Spleen (tissue), 11 donors: ENCODE measurements at regions not wholly inside any gene's neighbourhood (a gene's known extent, or its start where the extent isn't known, plus 50 kb on each side); places are given as distances from the start of the nearest gene placed in this dataset.

Experiments
- DNase-seq: peaks from one replicate; pipeline ENCODE4 v3.0.0-alpha.2; 2020
- H3K27ac ChIP-seq, 8 donors: fragments of 200-600 bp; sonication (generic) in 7 of 8; 1 replicate in 4 of 8; 2 replicates in 4 of 8; pipeline versions ENCODE4 v1.5.0 to v1.8.0; 2016 to 2021; ENCODE audit warnings: inconsistent platforms in 4 of 8, mild to moderate bottlenecking in 4 of 8, moderate library complexity in 1 of 8
- H3K27me3 ChIP-seq, 7 donors: fragments of 200-600 bp; sonication (generic) in 6 of 7; replicated peaks in 1 of 7; 1 replicate in 4 of 7; 2 replicates in 3 of 7; pipeline versions ENCODE4 v1.5.0 to v1.8.0; 2016 to 2021; ENCODE audit warnings: inconsistent platforms in 3 of 7, mild to moderate bottlenecking in 1 of 7
- H3K36me3 ChIP-seq, 6 donors: fragments of 200-600 bp; sonication (generic) in 5 of 6; 1 replicate in 4 of 6; 2 replicates in 2 of 6; pipeline versions ENCODE4 v1.5.0 to v1.8.0; 2016 to 2021; ENCODE audit warnings: inconsistent platforms in 2 of 6
- H3K4me1 ChIP-seq, 6 donors: fragments of 200-600 bp; sonication (generic) in 5 of 6; 1 replicate in 3 of 6; 2 replicates in 3 of 6; pipeline versions ENCODE4 v1.5.0 to v1.8.0; 2016 to 2021; ENCODE audit warnings: inconsistent platforms in 3 of 6
- H3K4me3 ChIP-seq, 8 donors: fragments of 200-600 bp; sonication (generic) in 7 of 8; 1 replicate in 4 of 8; 2 replicates in 4 of 8; pipeline versions ENCODE4 v1.5.0 to v1.8.0; 2016 to 2021; ENCODE audit warnings: inconsistent platforms in 4 of 8, mild to moderate bottlenecking in 4 of 8, moderate library complexity in 2 of 8
- H3K9me3 ChIP-seq, 8 donors: fragments of 200-600 bp; sonication (generic) in 7 of 8; 1 replicate in 4 of 8; 2 replicates in 4 of 8; pipeline versions ENCODE4 v1.5.0 to v1.8.0; 2016 to 2021; ENCODE audit warnings: inconsistent platforms in 4 of 8
- POLR2A ChIP-seq, 3 donors: fragments of 450-650 bp; IDR thresholded peaks; one replicate each; pipeline ENCODE4 v1.5.1; 2017; ENCODE audit warnings: antibody characterized with exemption in 3 of 3, mild to moderate bottlenecking in 1 of 3
- POLR2AphosphoS5 ChIP-seq, 3 donors: sonication (generic); formaldehyde crosslinking; IDR thresholded peaks; one replicate each; pipeline ENCODE4 v1.5.1; 2017; ENCODE audit warnings: antibody characterized with exemption in 3 of 3
- WGBS, 5 donors: extraction: QIAGEN DNeasy Blood & Tissue Kit in 3 of 5; methylation state at CpG; one replicate each; pipeline versions ENCODE4 v1.1.5 to v1.1.7; 2013 to 2018; 5-methylcytosine and 5-hydroxymethylcytosine counted together
- intact Hi-C: fragments of 100-400 bp; cut with DNase I; formaldehyde crosslinking; loops from one replicate; pipeline ENCODE4 v1.15.0; 2023; ENCODE audit warnings: low total_unique reads
- TF ChIP-seq, protein P1 (sequence below), 11 experiments: fragments of 200-600 bp in 7 of 11; fragments of 450-650 bp in 4 of 11; sonication (generic) in 4 of 11; IDR thresholded peaks in 8 of 11; conservative IDR thresholded peaks in 3 of 11; 1 replicate in 7 of 11; 2 replicates in 4 of 11; pipeline versions ENCODE4 v1.4.0 to v1.8.0; 2016 to 2021; ENCODE audit warnings: antibody characterized with exemption in 11 of 11, inconsistent platforms in 4 of 11, mild to moderate bottlenecking in 1 of 11
- donor health status: healthy with polysubstance abuse.
- donor health status: DM: no; HTN: no; CAD: no; lungs with moderate emphysema.
- donor health status: DM: no; HTN: no; CAD: no.
- donor health status: Bipolar disorder and iron deficiency.
- donor health status: healthy.
- donor health status: DM: no; HTN: no; CAD: no.
- donor health status: DM: yes; HTN: yes; CAD: no.

GRCh38 chr6:140872885-140873284 lies 1259.8 kb upstream of the GJE1 start:
- Histone ChIP-seq H3K27ac (no peak overlapping the region), H3K36me3 (no peaks in the 10 kb centered on the region), H3K27me3 (no peaks in the 10 kb centered on the region), H3K4me1 (no peaks in the 10 kb centered on the region), H3K9me3 (no peaks in the 10 kb centered on the region), H3K4me3 (no peak overlapping the region)
- intact Hi-C loops: no loop called here
- TF ChIP-seq POLR2A (IDR thresholded peaks at IDR 0.05) (no peak), POLR2AphosphoS5 (IDR thresholded peaks at IDR 0.05) (no peak)
- TF ChIP-seq, protein P1, sequence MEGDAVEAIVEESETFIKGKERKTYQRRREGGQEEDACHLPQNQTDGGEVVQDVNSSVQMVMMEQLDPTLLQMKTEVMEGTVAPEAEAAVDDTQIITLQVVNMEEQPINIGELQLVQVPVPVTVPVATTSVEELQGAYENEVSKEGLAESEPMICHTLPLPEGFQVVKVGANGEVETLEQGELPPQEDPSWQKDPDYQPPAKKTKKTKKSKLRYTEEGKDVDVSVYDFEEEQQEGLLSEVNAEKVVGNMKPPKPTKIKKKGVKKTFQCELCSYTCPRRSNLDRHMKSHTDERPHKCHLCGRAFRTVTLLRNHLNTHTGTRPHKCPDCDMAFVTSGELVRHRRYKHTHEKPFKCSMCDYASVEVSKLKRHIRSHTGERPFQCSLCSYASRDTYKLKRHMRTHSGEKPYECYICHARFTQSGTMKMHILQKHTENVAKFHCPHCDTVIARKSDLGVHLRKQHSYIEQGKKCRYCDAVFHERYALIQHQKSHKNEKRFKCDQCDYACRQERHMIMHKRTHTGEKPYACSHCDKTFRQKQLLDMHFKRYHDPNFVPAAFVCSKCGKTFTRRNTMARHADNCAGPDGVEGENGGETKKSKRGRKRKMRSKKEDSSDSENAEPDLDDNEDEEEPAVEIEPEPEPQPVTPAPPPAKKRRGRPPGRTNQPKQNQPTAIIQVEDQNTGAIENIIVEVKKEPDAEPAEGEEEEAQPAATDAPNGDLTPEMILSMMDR (IDR thresholded peaks at IDR 0.05 in 8 of 11, conservative IDR thresholded peaks at IDR 0.05 in 3 of 11): no peak
- DNase-seq: no peak

DNA sequence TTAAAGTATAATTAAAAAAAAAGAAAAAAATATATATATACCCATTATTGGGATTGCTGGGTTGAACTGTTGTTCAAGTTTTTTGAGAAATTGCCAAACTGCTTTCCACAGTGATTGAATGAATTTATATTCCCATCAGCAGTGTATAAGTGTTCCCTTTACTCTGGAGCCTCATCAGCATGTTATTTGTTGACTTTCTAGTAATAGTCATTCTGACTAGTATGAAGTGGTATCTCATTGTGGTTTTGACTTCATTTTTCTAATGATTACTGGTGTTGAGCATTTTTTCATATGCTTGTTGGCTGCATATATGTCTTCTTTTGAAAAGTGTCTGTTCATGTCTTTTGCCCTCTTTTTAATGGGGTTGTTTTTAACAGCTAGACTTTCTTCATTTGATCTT lies 1260.8 kb upstream of the GJE1 start:
- intact Hi-C loops: no loop called here
- no peak for DNase-seq
- TF ChIP-seq POLR2AphosphoS5 (IDR thresholded peaks at IDR 0.05) (no peak), POLR2A (IDR thresholded peaks at IDR 0.05) (no peak)
- TF ChIP-seq, protein P1 (IDR thresholded peaks at IDR 0.05 in 8 of 11, conservative IDR thresholded peaks at IDR 0.05 in 3 of 11): no peak
- Histone ChIP-seq H3K9me3 (no peaks in the 10 kb centered on the region), H3K36me3 (no peaks in the 10 kb centered on the region), H3K27me3 (no peaks in the 10 kb centered on the region), H3K27ac (no peak overlapping the region), H3K4me3 (no peak overlapping the region), H3K4me1 (no peaks in the 10 kb centered on the region)

- H3K36me3 ChIP-seq: no peaks in the 10 kb centered on the region
- no peak overlapping the region for H3K4me3 ChIP-seq
- no peak for DNase-seq
- no peak overlapping the region for H3K27ac ChIP-seq
- no peaks in the 10 kb centered on the region for H3K4me1 ChIP-seq
- no peaks in the 10 kb centered on the region for H3K27me3 ChIP-seq
- TF ChIP-seq POLR2A (IDR thresholded peaks at IDR 0.05): no peak
- no peak for TF ChIP-seq POLR2AphosphoS5 (IDR thresholded peaks at IDR 0.05)
- TF ChIP-seq, protein P1 (IDR thresholded peaks at IDR 0.05 in 8 of 11, conservative IDR thresholded peaks at IDR 0.05 in 3 of 11): no peak
- intact Hi-C loops: no loop called here
- no peaks in the 10 kb centered on the region for H3K9me3 ChIP-seq
Observed at GRCh38 chr6:140867336-140867735, 1265.4 kb upstream of the GJE1 start.

DNA sequence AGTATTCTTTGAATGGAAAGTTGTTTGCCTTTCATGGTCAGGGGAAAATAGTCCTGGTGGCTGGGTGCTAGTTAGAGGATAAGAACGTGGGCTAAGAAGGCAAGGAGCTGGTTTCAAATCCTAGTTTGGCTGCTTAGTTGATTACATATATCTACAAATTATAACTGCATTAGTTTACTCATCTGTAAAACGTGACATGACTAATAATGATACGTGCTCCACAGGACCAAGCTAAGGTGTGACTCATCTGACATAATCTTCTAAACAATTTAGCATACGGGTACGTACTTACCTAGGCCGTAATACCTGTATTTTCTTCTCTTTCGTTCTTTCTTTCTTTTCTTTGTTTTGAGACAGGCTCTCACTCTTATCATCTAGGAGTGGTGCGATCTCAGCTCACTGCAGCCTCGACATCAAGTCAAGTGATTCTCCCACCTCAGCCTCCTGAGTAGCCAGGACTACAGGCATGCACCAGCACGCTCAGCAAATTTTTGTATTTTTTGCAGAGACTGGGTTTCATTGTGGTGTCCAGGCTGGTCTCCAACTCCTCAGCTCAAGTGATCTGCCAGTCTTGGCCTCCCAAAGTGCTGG lies 1274.2 kb upstream of the GJE1 start:
- peak overlapping the region in 6 of 8 donors; percentile 34 to 77 (median 69) for H3K27ac ChIP-seq
- no peaks in the 10 kb centered on the region for H3K27me3 ChIP-seq
- H3K4me1 ChIP-seq: no peaks in the 10 kb centered on the region
- intact Hi-C loops: no loop called here
- no peaks in the 10 kb centered on the region for H3K9me3 ChIP-seq
- no peak overlapping the region for H3K4me3 ChIP-seq
- 74 to 88% (median 79%) methylated on average over 10 of the region's 10 CpGs for WGBS, 5 donors
- no peak for TF ChIP-seq POLR2AphosphoS5 (IDR thresholded peaks at IDR 0.05)
- TF ChIP-seq, protein P1 (IDR thresholded peaks at IDR 0.05 in 8 of 11, conservative IDR thresholded peaks at IDR 0.05 in 3 of 11): no peak
- TF ChIP-seq POLR2A (IDR thresholded peaks at IDR 0.05): no peak
- H3K36me3 ChIP-seq: no peaks in the 10 kb centered on the region
- no peak for DNase-seq
